Mammary epithelial cell (primary cell): ENCODE measurements at regions not wholly inside any gene's neighbourhood (a gene's known extent, or its start where the extent isn't known, plus 50 kb on each side); places are given as distances from the start of the nearest gene placed in this dataset.
"Not testable (repeated sequence)": the region's sequence is repeated elsewhere in the genome, so short reads cannot be mapped to it uniquely, and the experiment has no call there.

Source experiments
- EZH2 ChIP-seq: IDR thresholded peaks from 2 replicates; pipeline ENCODE4 v1.6.1; 2012; ENCODE audit warnings: low read length, inconsistent platforms, borderline replicate concordance
- TF ChIP-seq, protein P1 (sequence below), 2 donors: IDR thresholded peaks in 1 of 2; conservative IDR thresholded peaks in 1 of 2; 2 replicates each; pipeline ENCODE4 v1.5.1; 2011 to 2012; ENCODE audit warnings: inconsistent platforms in 2 of 2, low read length in 2 of 2, mild to moderate bottlenecking in 2 of 2, control low read depth in 1 of 2, low read depth in 1 of 2; ENCODE audit not compliant: insufficient read depth in 1 of 2; ENCODE audit errors: extremely low read depth in 1 of 2

- TF ChIP-seq, protein P1, sequence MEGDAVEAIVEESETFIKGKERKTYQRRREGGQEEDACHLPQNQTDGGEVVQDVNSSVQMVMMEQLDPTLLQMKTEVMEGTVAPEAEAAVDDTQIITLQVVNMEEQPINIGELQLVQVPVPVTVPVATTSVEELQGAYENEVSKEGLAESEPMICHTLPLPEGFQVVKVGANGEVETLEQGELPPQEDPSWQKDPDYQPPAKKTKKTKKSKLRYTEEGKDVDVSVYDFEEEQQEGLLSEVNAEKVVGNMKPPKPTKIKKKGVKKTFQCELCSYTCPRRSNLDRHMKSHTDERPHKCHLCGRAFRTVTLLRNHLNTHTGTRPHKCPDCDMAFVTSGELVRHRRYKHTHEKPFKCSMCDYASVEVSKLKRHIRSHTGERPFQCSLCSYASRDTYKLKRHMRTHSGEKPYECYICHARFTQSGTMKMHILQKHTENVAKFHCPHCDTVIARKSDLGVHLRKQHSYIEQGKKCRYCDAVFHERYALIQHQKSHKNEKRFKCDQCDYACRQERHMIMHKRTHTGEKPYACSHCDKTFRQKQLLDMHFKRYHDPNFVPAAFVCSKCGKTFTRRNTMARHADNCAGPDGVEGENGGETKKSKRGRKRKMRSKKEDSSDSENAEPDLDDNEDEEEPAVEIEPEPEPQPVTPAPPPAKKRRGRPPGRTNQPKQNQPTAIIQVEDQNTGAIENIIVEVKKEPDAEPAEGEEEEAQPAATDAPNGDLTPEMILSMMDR (conservative IDR thresholded peaks at IDR 0.05 in 1 of 2, IDR thresholded peaks at IDR 0.05 in 1 of 2; ENCODE audit: extremely low read depth in 1 of 2, insufficient read depth in 1 of 2, low read depth in 1 of 2, low read length in 2 of 2), result not testable (repeated sequence)
- not testable (repeated sequence) for TF ChIP-seq EZH2
Observed at GRCh38 chr6:11452106-11452505, 85.4 kb upstream of the TMEM170B start.
